ENCODE measurements at regions not wholly inside any gene's neighbourhood (a gene's known extent, or its start where the extent isn't known, plus 50 kb on each side); places are given as distances from the start of the nearest gene placed in this dataset.

DNA sequence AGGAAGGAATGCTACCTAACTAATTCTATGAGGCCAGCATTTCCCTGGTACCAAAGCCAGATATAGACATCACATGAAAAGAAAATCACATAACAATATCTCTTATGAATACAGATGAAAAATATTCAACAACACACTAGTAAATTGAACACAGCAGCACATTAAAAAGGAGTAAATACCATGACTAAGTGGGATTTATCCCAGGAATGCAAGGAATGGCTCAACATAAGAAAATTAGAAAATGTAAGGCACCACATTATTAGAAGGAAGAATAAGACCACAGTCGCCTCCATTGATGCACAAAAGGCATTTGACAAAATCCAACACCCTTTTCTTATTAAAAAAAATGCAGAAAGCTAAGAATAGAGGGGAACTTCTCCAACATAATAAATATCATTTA lies 133.9 kb downstream of the TTC32 start:
- DNase-seq (ENCODE audit: low read depth) = no peak
- H3K4me3 ChIP-seq (ENCODE audit: low read depth, low read length) = no peak overlapping the region
- TF ChIP-seq MYC (IDR thresholded peaks at IDR 0.05; ENCODE audit: low read depth, low read length) (no peak), POLR2A (IDR thresholded peaks at IDR 0.05; ENCODE audit: extremely low read depth, insufficient read length) (no peak)
- TF ChIP-seq, protein P1, sequence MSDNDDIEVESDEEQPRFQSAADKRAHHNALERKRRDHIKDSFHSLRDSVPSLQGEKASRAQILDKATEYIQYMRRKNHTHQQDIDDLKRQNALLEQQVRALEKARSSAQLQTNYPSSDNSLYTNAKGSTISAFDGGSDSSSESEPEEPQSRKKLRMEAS (IDR thresholded peaks at IDR 0.05; ENCODE audit: low read depth, low read length) = no peak
- TF ChIP-seq, protein P2, sequence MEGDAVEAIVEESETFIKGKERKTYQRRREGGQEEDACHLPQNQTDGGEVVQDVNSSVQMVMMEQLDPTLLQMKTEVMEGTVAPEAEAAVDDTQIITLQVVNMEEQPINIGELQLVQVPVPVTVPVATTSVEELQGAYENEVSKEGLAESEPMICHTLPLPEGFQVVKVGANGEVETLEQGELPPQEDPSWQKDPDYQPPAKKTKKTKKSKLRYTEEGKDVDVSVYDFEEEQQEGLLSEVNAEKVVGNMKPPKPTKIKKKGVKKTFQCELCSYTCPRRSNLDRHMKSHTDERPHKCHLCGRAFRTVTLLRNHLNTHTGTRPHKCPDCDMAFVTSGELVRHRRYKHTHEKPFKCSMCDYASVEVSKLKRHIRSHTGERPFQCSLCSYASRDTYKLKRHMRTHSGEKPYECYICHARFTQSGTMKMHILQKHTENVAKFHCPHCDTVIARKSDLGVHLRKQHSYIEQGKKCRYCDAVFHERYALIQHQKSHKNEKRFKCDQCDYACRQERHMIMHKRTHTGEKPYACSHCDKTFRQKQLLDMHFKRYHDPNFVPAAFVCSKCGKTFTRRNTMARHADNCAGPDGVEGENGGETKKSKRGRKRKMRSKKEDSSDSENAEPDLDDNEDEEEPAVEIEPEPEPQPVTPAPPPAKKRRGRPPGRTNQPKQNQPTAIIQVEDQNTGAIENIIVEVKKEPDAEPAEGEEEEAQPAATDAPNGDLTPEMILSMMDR (IDR thresholded peaks at IDR 0.05; ENCODE audit: low read depth, low read length) = no peak

DNA sequence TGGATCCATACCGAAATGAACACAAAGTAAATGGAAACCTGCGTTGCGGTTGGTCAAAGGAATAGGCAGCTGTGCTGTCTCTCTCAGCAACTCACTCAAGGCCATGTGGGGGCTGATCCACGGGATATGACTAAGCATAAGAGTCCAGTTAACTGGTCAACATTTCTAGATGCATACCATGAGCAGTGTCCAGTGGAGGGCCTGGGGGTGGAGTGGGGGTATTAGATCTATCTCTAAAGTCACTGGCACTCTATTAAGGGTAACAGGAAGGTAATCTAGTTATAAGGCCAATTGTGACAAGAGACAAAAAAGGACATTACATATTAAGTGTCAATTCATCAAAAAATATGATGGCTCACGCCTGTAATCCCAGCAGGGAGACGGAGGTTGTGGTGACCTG lies 136.8 kb downstream of the TTC32 start:
- no peak for DNase-seq (ENCODE audit: low read depth)
- H3K4me3 ChIP-seq (ENCODE audit: low read depth, low read length) = no peak overlapping the region
- TF ChIP-seq, protein P2 (IDR thresholded peaks at IDR 0.05; ENCODE audit: low read depth, low read length) = no peak
- TF ChIP-seq, protein P1 (IDR thresholded peaks at IDR 0.05; ENCODE audit: low read depth, low read length) = no peak
- TF ChIP-seq POLR2A (IDR thresholded peaks at IDR 0.05; ENCODE audit: extremely low read depth, insufficient read length) = no peak
- TF ChIP-seq MYC (IDR thresholded peaks at IDR 0.05; ENCODE audit: low read depth, low read length) = no peak

DNA sequence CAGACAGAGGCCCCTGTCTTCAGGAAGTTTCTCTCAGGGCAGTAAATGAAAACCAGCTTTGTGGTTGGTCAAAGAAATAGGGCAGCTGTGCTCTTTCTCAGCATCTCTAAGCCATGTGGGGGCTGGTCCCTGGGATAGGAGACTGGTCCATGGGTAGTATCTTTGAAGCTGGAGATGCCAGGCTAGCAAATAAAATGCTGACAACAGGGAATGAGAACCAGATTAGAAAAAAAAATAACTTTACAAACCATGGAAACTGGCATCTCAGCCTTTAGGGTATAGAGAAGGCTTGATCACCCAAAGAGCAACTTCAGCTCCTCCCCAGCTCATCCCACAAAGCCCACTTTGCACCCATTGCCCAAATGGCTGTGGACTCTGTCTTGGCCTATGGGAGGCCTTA lies 138.1 kb downstream of the TTC32 start:
- no peak for DNase-seq (ENCODE audit: low read depth)
- H3K4me3 ChIP-seq (ENCODE audit: low read depth, low read length) = no peak overlapping the region
- TF ChIP-seq, protein P1 (IDR thresholded peaks at IDR 0.05; ENCODE audit: low read depth, low read length) = no peak
- TF ChIP-seq, protein P2 (IDR thresholded peaks at IDR 0.05; ENCODE audit: low read depth, low read length) = no peak
- no peak for TF ChIP-seq POLR2A (IDR thresholded peaks at IDR 0.05; ENCODE audit: extremely low read depth, insufficient read length)

DNA sequence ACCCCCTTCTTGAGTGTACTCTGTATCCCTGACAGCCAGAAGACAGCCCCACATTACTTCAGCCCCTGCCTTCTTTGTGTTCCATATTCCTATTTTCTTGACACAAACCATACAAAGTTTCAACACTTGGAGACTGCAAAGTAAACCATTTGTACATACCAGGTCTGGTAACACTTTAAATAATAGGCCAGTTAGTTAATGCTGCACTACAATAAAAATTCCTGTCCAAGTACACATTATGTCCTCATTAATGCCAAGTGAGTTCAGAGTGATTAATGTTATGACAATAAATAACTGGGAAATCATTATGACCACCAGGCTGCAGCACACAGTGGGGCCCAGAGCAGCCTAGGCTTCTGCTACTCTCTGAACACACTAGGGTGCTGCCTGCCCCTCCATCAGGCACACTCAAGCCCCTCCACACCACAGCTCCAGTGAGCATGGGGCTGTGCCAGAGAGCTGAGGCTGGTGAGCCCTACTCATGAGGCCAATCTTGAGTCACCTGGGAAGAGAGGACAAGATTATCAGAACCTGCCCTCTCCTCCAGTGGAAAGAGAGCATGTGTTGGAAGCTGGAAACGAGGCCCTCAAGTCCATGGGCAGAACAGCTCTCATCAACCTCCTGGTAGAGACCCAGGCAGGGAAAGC lies 138.7 kb downstream of the TTC32 start:
- DNase-seq (ENCODE audit: low read depth) = no peak
- TF ChIP-seq POLR2A (IDR thresholded peaks at IDR 0.05; ENCODE audit: extremely low read depth, insufficient read length) (no peak), MYC (IDR thresholded peaks at IDR 0.05; ENCODE audit: low read depth, low read length) (no peak)
- TF ChIP-seq, protein P1 (IDR thresholded peaks at IDR 0.05; ENCODE audit: low read depth, low read length) = no peak
- TF ChIP-seq, protein P2 (IDR thresholded peaks at IDR 0.05; ENCODE audit: low read depth, low read length) = no peak
- no peak overlapping the region for H3K4me3 ChIP-seq (ENCODE audit: low read depth, low read length)

DNA sequence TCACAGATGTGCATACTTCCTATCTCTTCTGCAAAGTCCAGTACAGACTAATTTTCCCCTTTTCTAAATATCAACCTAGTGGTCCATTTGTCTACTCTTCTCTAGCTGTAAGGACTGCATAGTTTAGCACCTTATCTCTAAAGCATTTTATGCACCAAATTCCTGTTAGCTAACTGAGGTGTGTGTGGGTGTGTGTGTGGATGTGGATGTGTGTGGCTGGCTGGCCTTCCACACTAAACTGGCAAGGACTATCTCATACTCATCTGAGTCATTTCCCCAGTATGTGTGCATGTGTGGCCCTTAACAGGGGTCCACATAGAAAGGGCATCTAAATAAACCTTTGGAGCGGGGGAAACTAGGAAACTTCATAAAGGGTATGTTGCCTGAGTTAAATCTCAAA lies 139.6 kb downstream of the TTC32 start:
- TF ChIP-seq, protein P1 (IDR thresholded peaks at IDR 0.05; ENCODE audit: low read depth, low read length) = no peak
- TF ChIP-seq MYC (IDR thresholded peaks at IDR 0.05; ENCODE audit: low read depth, low read length) (no peak), POLR2A (IDR thresholded peaks at IDR 0.05; ENCODE audit: extremely low read depth, insufficient read length) (no peak)
- TF ChIP-seq, protein P2 (IDR thresholded peaks at IDR 0.05; ENCODE audit: low read depth, low read length) = no peak
- H3K4me3 ChIP-seq (ENCODE audit: low read depth, low read length) = no peak overlapping the region
- no peak for DNase-seq (ENCODE audit: low read depth)
